GM19463 (cell line): ENCODE measurements at regions not wholly inside any gene's neighbourhood (a gene's known extent, or its start where the extent isn't known, plus 50 kb on each side); places are given as distances from the start of the nearest gene placed in this dataset.

Experiments
- ATAC-seq: cut with Tn5 transposase; IDR thresholded peaks from one replicate; pipeline ENCODE4 v1.9.1; 2021; ENCODE audit warnings: mild to moderate bottlenecking, moderate library complexity; ENCODE audit not compliant: unreplicated experiment

- no peak for ATAC-seq
Observed at GRCh38 chr13:30108216-30108912, 199.0 kb downstream of the KATNAL1 start.

GRCh38 chr13:30107521-30108136 lies 199.7 kb downstream of the KATNAL1 start:
- no peak for ATAC-seq

GRCh38 chr13:30107121-30107520 lies 200.2 kb downstream of the KATNAL1 start:
- ATAC-seq: no peak

- no peak for ATAC-seq
Observed at GRCh38 chr13:30105381-30105780, 202.0 kb downstream of the KATNAL1 start.

- no peak for ATAC-seq
Observed at GRCh38 chr13:30103161-30103840, 204.1 kb downstream of the KATNAL1 start.

- ATAC-seq: no peak
Observed at GRCh38 chr13:30100226-30100625, 207.1 kb downstream of the KATNAL1 start.

GRCh38 chr13:30097701-30098100 lies 209.7 kb downstream of the KATNAL1 start:
- ATAC-seq: no peak

- no peak for ATAC-seq
Observed at GRCh38 chr13:30097089-30097488, 210.3 kb downstream of the KATNAL1 start.

GRCh38 chr13:30094015-30094414 lies 213.3 kb downstream of the KATNAL1 start:
- ATAC-seq: no peak

GRCh38 chr13:30093236-30093635 lies 214.1 kb downstream of the KATNAL1 start:
- no peak for ATAC-seq

GRCh38 chr13:30091691-30092090 lies 215.7 kb downstream of the KATNAL1 start:
- no peak for ATAC-seq

- no peak for ATAC-seq
Observed at GRCh38 chr13:30091035-30091434, 216.3 kb downstream of the KATNAL1 start.

- ATAC-seq: no peak
Observed at GRCh38 chr13:30088312-30088855, 219.0 kb downstream of the KATNAL1 start.

GRCh38 chr13:30085087-30085486 lies 222.3 kb downstream of the KATNAL1 start:
- no peak for ATAC-seq

- no peak for ATAC-seq
Observed at GRCh38 chr13:30082391-30082790, 225.0 kb downstream of the KATNAL1 start.

- no peak for ATAC-seq
Observed at GRCh38 chr13:30081331-30081730, 226.0 kb downstream of the KATNAL1 start.

GRCh38 chr13:30079501-30079900 lies 227.8 kb downstream of the KATNAL1 start:
- no peak for ATAC-seq

GRCh38 chr13:30078059-30078458 lies 227.6 kb upstream of the UBL3 start:
- no peak for ATAC-seq

- no peak for ATAC-seq
Observed at GRCh38 chr13:30077240-30077735, 226.9 kb upstream of the UBL3 start.

- no peak for ATAC-seq
Observed at GRCh38 chr13:30074955-30075614, 224.7 kb upstream of the UBL3 start.

GRCh38 chr13:30074431-30074830 lies 224.0 kb upstream of the UBL3 start:
- no peak for ATAC-seq
